ENCODE measurements at regions not wholly inside any gene's neighbourhood (a gene's known extent, or its start where the extent isn't known, plus 50 kb on each side); places are given as distances from the start of the nearest gene placed in this dataset.

DNA sequence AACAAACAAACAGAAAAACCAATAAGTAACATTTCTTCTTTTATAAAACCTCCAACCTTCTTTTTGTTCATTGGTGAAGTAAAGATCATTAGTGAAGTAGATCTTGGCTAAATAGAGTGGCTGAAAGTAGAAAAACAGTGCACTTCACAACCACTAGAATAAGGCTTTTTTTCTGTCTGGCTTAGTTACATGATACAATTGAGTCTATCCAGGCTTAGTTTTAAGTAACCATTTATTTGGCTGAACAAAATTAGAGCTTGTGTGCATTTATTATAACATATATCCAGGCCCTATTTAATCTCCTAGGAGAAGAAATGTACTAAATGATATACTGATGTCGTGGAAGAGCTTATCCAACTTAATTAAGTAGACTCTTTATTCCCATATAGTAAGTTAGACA, 65.8 kb upstream of the STK38L start:
- TF ChIP-seq ZNF274 (IDR thresholded peaks at IDR 0.05; ENCODE audit: borderline replicate concordance, extremely low read depth, low read length) = no peak
- TF ChIP-seq EGR1 (IDR thresholded peaks at IDR 0.05; ENCODE audit: borderline replicate concordance, low read depth, low read length) = no peak
- TF ChIP-seq POLR2AphosphoS5 (IDR thresholded peaks at IDR 0.05; ENCODE audit: low read depth, low read length) = no peak
- no peak for TF ChIP-seq CHD1 (IDR thresholded peaks at IDR 0.05; ENCODE audit: low read depth, low read length)
- TF ChIP-seq POLR2A (IDR thresholded peaks at IDR 0.05; ENCODE audit: control extremely low read depth in 1 of 2, low read depth in 2 of 2, low read length in 2 of 2) = no peak

All from H1 (cell line).